ENCODE measurements at regions not wholly inside any gene's neighbourhood (a gene's known extent, or its start where the extent isn't known, plus 50 kb on each side); places are given as distances from the start of the nearest gene placed in this dataset.

GRCh38 chr10:128967980-128968756 lies 498.9 kb upstream of the MGMT start:
- CTCF ChIA-PET = no interaction called here

DNA sequence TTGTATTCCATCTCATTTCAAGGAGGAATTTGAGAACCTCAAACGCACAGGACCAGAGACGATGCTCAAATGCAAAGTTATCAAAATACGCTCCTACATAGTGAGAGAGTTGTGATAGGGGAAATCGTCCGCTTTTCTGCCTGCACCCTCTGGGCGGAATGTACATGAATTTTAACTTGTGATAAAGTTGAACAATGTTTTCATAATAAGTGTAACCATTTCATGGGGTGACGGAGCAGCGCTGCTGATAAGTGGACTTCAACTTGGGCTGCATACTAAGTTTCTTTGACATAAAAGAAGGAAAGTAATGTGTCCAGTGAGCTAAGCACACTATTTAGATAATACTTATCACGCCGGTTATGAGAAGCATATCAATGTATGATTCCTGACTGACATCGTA lies 497.5 kb upstream of the MGMT start:
- DNase-seq = no peak
- CTCF ChIA-PET = no interaction called here
- Mint-ChIP-seq H3K4me1 (no peaks in the 10 kb centered on the region), H3K9me3 (no peaks in the 10 kb centered on the region), H3K36me3 (no peaks in the 10 kb centered on the region), H3K27ac (no peak overlapping the region), H3K27me3 (peaks cover 15% of the 10 kb centered on the region), H3K4me3 (no peak overlapping the region)

More at GRCh38 chr10:128967980-128968756, 498.9 kb upstream of the MGMT start:
- Mint-ChIP-seq H3K4me1 (no peaks in the 10 kb centered on the region), H3K27me3 (peaks cover 12% of the 10 kb centered on the region), H3K36me3 (no peaks in the 10 kb centered on the region), H3K9me3 (no peaks in the 10 kb centered on the region), H3K4me3 (no peak overlapping the region), H3K27ac (no peak overlapping the region)
- no peak for DNase-seq

DNA sequence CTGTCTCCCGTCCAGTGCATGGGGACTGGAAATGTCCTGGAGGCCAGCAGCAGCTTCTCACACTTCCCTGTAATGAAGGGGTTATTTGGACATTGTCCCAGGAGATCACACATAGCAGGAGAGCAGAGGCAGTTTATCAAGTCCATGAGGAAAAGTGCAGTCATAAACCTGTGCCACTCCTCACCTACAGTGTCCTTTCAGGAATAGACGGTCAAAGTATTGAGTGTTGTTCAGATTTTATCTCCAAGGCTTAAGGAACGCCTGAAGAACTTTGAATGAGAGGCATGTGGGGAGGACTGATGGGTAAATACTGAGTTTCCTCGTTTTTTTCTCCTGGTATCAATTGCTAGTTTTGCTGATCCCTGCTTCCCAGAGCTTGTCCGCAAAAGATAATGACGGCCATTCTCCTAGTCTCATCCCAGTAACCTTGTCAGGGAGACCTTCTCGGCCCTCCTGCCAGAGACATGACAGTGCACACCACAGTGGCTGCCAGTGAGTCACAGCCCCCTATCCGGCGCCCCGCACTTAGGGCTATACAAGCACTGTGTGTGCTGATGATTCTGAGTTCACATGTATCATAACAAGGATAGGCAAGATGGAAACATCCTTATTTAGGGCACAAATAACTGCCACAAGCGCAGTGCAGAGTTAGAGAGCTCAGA lies 495.5 kb upstream of the MGMT start:
- no peaks in the 10 kb centered on the region for H3K9me3 Mint-ChIP-seq
- H3K27ac Mint-ChIP-seq = no peak overlapping the region
- DNase-seq = no peak
- H3K4me1 Mint-ChIP-seq = no peaks in the 10 kb centered on the region
- H3K36me3 Mint-ChIP-seq = no peaks in the 10 kb centered on the region
- H3K4me3 Mint-ChIP-seq = no peak overlapping the region
- H3K27me3 Mint-ChIP-seq = peaks cover 15% of the 10 kb centered on the region
- CTCF ChIA-PET = no interaction called here

DNA sequence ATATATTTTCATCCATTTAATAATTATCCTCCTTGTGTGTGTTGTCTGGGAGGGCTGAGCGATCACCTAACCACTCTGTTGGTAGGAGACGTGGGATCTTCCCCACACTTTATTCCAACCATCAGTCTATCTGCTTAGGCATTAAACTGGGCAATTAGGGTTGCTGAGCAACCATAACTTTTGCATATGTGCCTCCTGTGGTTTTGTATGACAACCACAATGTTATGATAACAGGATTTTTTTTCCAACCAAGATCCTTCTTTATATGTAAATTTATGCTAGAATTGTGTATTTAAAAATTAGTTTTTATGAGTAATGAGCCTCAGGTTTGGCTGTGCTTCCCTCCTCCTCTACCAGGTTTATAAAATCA lies 495.0 kb upstream of the MGMT start:
- CTCF ChIA-PET = no interaction called here
- Mint-ChIP-seq H3K27ac (no peak overlapping the region), H3K4me3 (no peak overlapping the region), H3K27me3 (peaks cover 12% of the 10 kb centered on the region), H3K9me3 (no peaks in the 10 kb centered on the region), H3K4me1 (no peaks in the 10 kb centered on the region), H3K36me3 (no peaks in the 10 kb centered on the region)
- no peak for DNase-seq

DNA sequence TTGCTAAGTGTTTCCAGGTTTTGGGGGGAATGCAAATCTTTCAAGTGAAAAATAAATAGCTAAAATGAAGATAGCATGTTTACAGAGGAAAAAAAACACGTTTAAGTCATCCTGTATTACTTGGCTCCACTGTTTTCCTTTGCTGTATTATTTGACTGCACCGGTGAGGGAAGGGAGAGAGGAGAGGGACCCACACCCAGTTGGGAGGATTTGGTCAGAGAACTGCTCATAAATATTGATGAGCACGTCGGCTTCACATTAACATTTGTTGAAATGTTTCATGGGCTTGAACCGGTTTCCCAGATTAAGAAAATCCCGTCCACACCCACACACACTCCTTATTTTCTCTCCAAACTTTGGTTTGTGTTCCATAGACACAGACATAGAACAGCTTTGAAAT lies 493.8 kb upstream of the MGMT start:
- Mint-ChIP-seq H3K9me3 (no peaks in the 10 kb centered on the region), H3K27ac (no peak overlapping the region), H3K4me3 (no peak overlapping the region), H3K27me3 (peaks cover 12% of the 10 kb centered on the region), H3K36me3 (no peaks in the 10 kb centered on the region), H3K4me1 (no peaks in the 10 kb centered on the region)
- CTCF ChIA-PET = no interaction called here
- no peak for DNase-seq

GRCh38 chr10:128976856-128977255 lies 490.2 kb upstream of the MGMT start:
- H3K9me3 Mint-ChIP-seq = no peaks in the 10 kb centered on the region
- H3K27me3 Mint-ChIP-seq = peaks cover 8% of the 10 kb centered on the region
- DNase-seq = no peak
- H3K27ac Mint-ChIP-seq = no peak overlapping the region
- CTCF ChIA-PET = no interaction called here
- H3K4me1 Mint-ChIP-seq = no peaks in the 10 kb centered on the region
- H3K4me3 Mint-ChIP-seq = no peak overlapping the region
- H3K36me3 Mint-ChIP-seq = no peaks in the 10 kb centered on the region

- DNase-seq = no peak
- H3K4me1 Mint-ChIP-seq = no peaks in the 10 kb centered on the region
- peaks cover 4% of the 10 kb centered on the region for H3K27me3 Mint-ChIP-seq
- no peaks in the 10 kb centered on the region for H3K36me3 Mint-ChIP-seq
- CTCF ChIA-PET = no interaction called here
- no peak overlapping the region for H3K4me3 Mint-ChIP-seq
- H3K27ac Mint-ChIP-seq = no peak overlapping the region
- H3K9me3 Mint-ChIP-seq = no peaks in the 10 kb centered on the region
These were observed 488.8 kb upstream of the MGMT start for GRCh38 chr10:128978211-128978610.

- no peak overlapping the region for H3K27ac Mint-ChIP-seq
- H3K9me3 Mint-ChIP-seq = no peaks in the 10 kb centered on the region
- no peaks in the 10 kb centered on the region for H3K4me1 Mint-ChIP-seq
- no peaks in the 10 kb centered on the region for H3K27me3 Mint-ChIP-seq
- CTCF ChIA-PET = no interaction called here
- H3K36me3 Mint-ChIP-seq = no peaks in the 10 kb centered on the region
- no peak for DNase-seq
- no peak overlapping the region for H3K4me3 Mint-ChIP-seq
These were observed 487.6 kb upstream of the MGMT start for GRCh38 chr10:128979405-128979804.

GRCh38 chr10:128981251-128981650 lies 485.8 kb upstream of the MGMT start:
- CTCF ChIA-PET = no interaction called here
- Mint-ChIP-seq H3K27ac (no peak overlapping the region), H3K27me3 (no peaks in the 10 kb centered on the region), H3K4me1 (no peaks in the 10 kb centered on the region), H3K4me3 (no peak overlapping the region), H3K9me3 (no peaks in the 10 kb centered on the region), H3K36me3 (no peaks in the 10 kb centered on the region)
- no peak for DNase-seq

DNA sequence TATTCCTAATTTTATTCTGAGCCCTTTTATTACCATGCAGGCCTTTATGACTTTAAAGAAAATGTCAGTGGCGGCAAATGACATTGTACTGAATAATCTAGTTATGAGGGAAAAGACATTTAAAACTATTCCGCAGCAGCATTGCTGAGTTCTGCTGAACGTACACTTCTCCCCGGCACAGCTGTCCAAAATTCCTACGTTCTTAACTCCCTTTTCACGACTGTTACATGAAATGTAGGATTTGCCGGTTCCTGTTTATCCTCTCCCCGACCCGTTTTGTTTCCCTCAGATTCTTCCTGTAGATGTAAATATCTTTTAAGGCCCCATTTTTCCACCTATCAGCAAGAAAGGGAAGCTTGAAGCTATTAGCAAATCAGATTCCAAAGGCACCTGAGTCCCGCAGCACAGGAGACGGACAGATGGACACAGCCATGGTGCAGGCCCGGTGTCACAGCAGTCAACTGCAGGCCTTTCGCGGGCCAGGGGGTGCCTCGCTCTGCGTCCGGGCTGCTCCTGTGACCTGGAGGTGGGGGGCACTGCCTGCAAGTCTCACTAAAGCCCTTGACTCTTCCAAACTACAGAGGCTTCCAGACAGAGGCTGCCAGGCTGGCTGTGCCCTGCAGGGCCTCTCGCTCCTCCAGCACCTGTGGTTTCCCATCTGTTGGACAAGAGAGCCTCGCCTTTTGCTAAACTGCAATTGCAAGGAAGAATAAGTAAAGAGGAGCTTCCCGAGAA lies 485.0 kb upstream of the MGMT start:
- Mint-ChIP-seq H3K36me3 (no peaks in the 10 kb centered on the region), H3K9me3 (no peaks in the 10 kb centered on the region), H3K4me3 (no peak overlapping the region), H3K4me1 (no peaks in the 10 kb centered on the region), H3K27me3 (no peaks in the 10 kb centered on the region), H3K27ac (no peak overlapping the region)
- CTCF ChIA-PET = no interaction called here
- DNase-seq = no peak

- CTCF ChIA-PET = no interaction called here
- Mint-ChIP-seq H3K36me3 (no peaks in the 10 kb centered on the region), H3K27me3 (no peaks in the 10 kb centered on the region), H3K27ac (no peak overlapping the region), H3K4me1 (no peaks in the 10 kb centered on the region), H3K9me3 (no peaks in the 10 kb centered on the region), H3K4me3 (no peak overlapping the region)
- no peak for DNase-seq
These were observed 484.5 kb upstream of the MGMT start for GRCh38 chr10:128982616-128982915.

DNA sequence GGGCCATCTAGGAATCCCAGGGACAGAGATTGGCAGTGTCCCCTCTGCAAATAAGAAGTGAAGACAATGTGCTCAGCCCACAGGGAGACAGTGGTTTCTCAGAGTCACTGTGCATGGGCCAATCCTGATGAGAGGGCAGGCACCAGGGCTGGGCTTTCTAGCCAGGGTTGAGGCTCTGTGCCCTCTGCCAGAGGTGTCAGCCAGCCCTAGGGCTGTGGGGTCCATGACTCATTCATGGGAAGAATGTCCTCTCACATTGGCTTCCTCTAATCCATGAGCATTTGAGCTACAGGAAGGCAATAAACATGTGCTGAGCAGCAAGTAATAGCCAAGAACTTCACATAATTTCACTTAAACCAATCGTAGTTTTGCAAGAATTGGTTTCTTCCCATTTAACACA lies 482.0 kb upstream of the MGMT start:
- Mint-ChIP-seq H3K9me3 (no peaks in the 10 kb centered on the region), H3K27me3 (no peaks in the 10 kb centered on the region), H3K36me3 (no peaks in the 10 kb centered on the region), H3K27ac (no peak overlapping the region), H3K4me3 (no peak overlapping the region), H3K4me1 (no peaks in the 10 kb centered on the region)
- CTCF ChIA-PET = no interaction called here
- no peak for DNase-seq

- H3K27me3 Mint-ChIP-seq = peaks cover 7% of the 10 kb centered on the region
- no peak for DNase-seq
- no peaks in the 10 kb centered on the region for H3K9me3 Mint-ChIP-seq
- H3K27ac Mint-ChIP-seq = no peak overlapping the region
- H3K36me3 Mint-ChIP-seq = no peaks in the 10 kb centered on the region
- no peak overlapping the region for H3K4me3 Mint-ChIP-seq
- CTCF ChIA-PET = no interaction called here
- H3K4me1 Mint-ChIP-seq = no peaks in the 10 kb centered on the region
These were observed 476.1 kb upstream of the MGMT start for GRCh38 chr10:128990986-128991385.

- Mint-ChIP-seq H3K4me1 (no peaks in the 10 kb centered on the region), H3K4me3 (no peak overlapping the region), H3K27ac (no peak overlapping the region), H3K27me3 (peaks cover 7% of the 10 kb centered on the region), H3K36me3 (no peaks in the 10 kb centered on the region), H3K9me3 (no peaks in the 10 kb centered on the region)
- no peak for DNase-seq
- CTCF ChIA-PET = no interaction called here
These were observed 474.3 kb upstream of the MGMT start for GRCh38 chr10:128992770-128993169.

- CTCF ChIA-PET = no interaction called here
- Mint-ChIP-seq H3K4me3 (no peak overlapping the region), H3K9me3 (no peaks in the 10 kb centered on the region), H3K27ac (no peak overlapping the region), H3K27me3 (peaks cover 7% of the 10 kb centered on the region), H3K36me3 (no peaks in the 10 kb centered on the region), H3K4me1 (no peaks in the 10 kb centered on the region)
- DNase-seq = no peak
These were observed 473.6 kb upstream of the MGMT start for GRCh38 chr10:128993443-128993842.

All from activated naive CD4-positive, alpha-beta T cell treated with anti-CD3 and anti-CD28 coated beads, Interleukin-2, amount 10 ng/mL, durations not matched to agents 7 days and 5 days (primary cell).